GM12892 (cell line): ENCODE measurements at regions not wholly inside any gene's neighbourhood (a gene's known extent, or its start where the extent isn't known, plus 50 kb on each side); places are given as distances from the start of the nearest gene placed in this dataset.

ENCODE experiments used
- DNase-seq: peaks from one replicate; pipeline ENCODE4 v3.0.0; 2011; ENCODE audit not compliant: insufficient read length
- FAIRE-seq: peaks from 2 replicates; lab custom pipeline; 2011; peaks lifted over from hg19 to GRCh38; lab: Jason Lieb, UNC
- POLR2A ChIP-seq: IDR thresholded peaks from 2 replicates; pipeline ENCODE4 v1.6.1; 2011; ENCODE audit warnings: low read depth, low read length, control low read depth
- POLR2AphosphoS5 ChIP-seq: IDR thresholded peaks from 2 replicates; pipeline ENCODE4 v1.6.1; 2011; ENCODE audit warnings: low read depth, low read length, control low read depth
- TAF1 ChIP-seq: IDR thresholded peaks from 2 replicates; pipeline ENCODE4 v1.6.1; 2011; ENCODE audit warnings: low read depth, mild to moderate bottlenecking, control low read depth, low read length, borderline replicate concordance

DNA sequence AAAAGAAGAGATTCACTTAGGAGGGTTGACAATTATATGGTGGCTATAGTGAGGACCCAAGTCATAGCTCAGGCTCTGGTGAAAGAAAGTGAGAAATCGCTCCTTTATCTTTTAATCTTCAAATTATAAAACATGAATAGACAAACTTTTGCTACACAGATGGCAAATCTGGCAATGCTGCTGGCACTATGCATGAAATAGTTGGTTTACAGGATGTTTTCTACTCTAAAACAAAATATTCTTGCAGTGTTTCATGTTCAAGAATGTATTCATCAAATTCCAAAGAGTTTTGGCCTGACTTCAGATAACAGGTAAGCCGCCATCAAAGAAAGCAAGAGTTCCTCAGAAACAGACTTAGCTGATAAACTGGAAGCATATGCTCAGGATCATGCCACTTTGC lies 801.2 kb downstream of the C4orf33 start:
- DNase-seq = no peak
- no peak for TF ChIP-seq POLR2AphosphoS5
- no peak for FAIRE-seq

DNA sequence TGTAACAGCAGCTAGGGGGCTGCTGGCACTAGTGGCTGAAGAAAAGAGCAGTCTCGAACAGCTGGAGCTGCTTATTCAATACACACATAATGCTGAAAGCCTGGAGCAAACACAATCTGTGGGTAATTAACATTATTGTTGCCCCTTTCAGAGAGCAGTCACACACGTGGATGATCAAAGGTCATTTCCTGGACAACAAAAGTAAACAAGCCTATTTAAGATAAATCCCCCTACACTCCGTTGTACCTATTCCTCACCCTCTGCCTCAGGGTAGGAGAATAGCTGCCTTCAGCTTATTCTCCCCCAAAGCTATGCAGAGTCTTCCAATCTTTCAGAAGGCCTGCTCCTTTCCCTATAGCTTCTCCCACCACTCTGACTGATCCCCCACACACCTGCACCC lies 803.9 kb downstream of the C4orf33 start:
- FAIRE-seq = no peak
- no peak for DNase-seq

DNA sequence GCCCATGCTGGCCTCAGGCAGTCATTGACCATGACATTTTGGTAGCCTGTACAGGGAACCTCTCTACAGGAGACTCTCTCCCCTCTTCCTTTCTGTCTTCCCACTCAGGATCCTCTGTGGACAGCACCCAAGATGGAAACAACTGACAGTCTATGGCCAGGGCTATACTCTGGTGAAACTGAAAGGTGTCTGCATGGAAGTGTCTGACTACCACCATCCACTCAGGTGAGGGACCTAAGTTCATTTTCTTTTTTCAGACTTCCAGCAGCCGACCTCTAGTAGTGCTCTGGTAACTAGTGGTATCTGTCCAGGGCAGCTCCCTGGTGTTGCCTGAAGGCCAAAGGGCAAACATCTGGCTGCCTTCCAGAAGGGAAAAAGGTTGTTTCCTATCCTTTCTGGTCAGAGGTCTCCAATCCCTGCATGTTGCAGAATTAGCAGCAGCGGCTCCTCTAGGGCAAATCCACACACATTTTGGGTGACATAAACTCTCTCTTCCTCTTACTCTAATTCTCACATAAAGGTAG lies 804.5 kb downstream of the C4orf33 start:
- FAIRE-seq (no peak), DNase-seq (no peak)

More for the DNA sequence above, 803.9 kb downstream of the C4orf33 start:
- no peak for TF ChIP-seq POLR2A
- TF ChIP-seq TAF1 = no peak
- TF ChIP-seq POLR2AphosphoS5 = no peak

DNA sequence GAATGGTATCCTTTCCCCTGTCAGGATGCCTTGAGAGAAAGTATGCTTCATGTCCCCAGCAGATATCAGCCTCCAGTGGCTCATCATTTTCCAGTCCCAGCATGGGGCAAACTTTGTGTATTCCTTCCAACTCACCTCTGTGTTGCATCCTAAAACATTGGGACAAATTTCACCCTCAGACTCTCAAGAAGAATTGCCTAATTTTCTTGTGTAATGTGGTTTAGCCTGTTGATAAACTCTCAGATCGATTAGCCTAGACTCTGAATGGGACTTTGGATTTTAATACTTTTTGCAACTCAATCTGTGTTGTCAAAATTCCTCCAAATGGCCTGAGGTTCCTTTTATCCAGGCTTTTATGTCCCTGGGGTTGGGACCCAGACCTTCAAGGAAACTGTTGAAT lies 805.3 kb downstream of the C4orf33 start:
- TF ChIP-seq POLR2AphosphoS5 (no peak), TAF1 (no peak), POLR2A (no peak)
- FAIRE-seq (no peak), DNase-seq (no peak)

More for the DNA sequence above, 804.5 kb downstream of the C4orf33 start:
- TF ChIP-seq POLR2AphosphoS5 = no peak
- no peak for TF ChIP-seq TAF1
- no peak for TF ChIP-seq POLR2A

DNA sequence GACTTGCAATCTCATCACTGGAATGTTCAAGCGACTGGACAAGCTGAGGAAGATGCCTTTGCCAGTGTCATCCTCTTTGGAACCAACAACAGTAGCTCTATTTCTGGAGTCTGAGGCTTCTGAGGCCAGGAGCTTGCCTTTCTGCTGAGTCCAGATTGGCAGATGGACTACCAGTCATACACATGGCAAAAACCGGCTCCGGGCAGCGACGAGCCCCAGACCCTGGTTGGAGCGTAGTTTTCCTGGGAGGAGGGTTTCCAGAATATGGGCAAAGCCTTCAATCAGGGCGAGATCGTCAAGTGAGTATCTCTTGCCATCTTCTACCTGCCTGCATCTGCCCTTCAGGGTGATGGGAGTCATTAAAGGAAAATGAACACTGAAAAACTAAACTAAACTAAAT lies 807.9 kb downstream of the C4orf33 start:
- TF ChIP-seq TAF1 = no peak
- TF ChIP-seq POLR2AphosphoS5 = no peak
- no peak for TF ChIP-seq POLR2A
- no peak for DNase-seq
- no peak for FAIRE-seq

- TF ChIP-seq POLR2A (no peak), POLR2AphosphoS5 (no peak), TAF1 (no peak)
- FAIRE-seq (no peak), DNase-seq (no peak)
These were observed 809.3 kb downstream of the C4orf33 start for GRCh38 chr4:129905256-129905655.

DNA sequence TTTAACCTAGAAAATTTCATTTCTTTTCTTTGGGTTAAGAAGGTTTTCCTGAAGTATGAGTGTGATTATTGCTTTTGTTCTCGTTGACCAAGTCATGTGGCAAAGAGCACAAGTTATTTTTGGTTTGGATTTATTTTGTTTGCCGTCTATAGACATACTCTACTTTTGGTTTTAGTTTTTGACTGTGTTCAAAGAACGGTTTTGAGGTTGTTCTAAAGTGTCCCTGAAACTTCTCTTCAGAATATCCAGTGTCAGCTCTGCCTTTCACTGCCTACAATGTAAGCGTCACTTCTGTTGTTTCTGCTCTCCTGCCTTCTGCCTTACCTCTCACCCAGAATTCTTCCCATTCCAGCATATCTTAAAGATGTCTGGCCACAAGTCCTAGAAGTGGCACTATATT lies 812.2 kb downstream of the C4orf33 start:
- FAIRE-seq (no peak), DNase-seq (no peak)
- no peak for TF ChIP-seq POLR2A
- no peak for TF ChIP-seq TAF1
- TF ChIP-seq POLR2AphosphoS5 = no peak

DNA sequence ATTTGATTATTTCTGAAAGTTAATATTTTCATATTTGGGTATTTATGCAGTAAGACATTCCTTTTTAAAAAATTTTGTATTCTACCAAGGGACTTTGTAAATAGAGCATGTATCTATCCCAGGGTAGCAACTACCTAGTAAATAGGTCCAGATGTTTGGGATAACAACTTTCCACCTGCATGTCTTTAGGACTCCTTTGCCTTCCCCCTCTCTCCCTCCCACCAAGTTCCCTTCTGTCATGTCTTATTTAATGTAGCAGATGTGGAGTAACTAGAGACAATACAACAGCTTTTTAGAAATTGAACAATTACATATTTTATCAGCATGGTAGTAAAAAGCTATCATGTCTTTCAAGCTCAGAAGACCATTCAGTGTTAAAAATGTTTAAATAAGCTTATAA lies 821.0 kb downstream of the C4orf33 start:
- FAIRE-seq (no peak), DNase-seq (no peak)
- no peak for TF ChIP-seq POLR2A
- TF ChIP-seq POLR2AphosphoS5 = no peak
- no peak for TF ChIP-seq TAF1

GRCh38 chr4:129917651-129918050 lies 821.7 kb downstream of the C4orf33 start:
- TF ChIP-seq POLR2AphosphoS5 (no peak), TAF1 (no peak), POLR2A (no peak)
- FAIRE-seq (no peak), DNase-seq (no peak)

DNA sequence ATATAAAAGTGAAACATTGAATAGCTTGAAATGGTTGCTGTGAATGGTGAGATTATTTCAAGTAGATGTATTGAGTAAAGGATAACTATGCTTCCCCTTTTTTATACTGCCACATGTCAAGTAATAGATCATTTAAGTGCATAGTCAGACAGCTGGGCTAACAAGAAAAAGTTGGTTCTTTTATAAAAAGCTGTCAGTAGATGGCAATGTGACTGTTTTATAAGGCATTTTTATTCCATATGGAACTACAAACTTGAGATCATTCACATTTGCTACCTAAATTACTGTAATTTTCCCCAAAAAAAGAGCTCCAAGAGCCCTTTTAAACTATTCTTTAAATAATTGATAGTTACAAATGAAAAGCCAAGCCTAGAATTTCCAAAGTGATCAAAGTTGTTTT lies 831.0 kb downstream of the C4orf33 start:
- DNase-seq = no peak
- TF ChIP-seq POLR2AphosphoS5 (no peak), TAF1 (no peak)
- FAIRE-seq = no peak

DNA sequence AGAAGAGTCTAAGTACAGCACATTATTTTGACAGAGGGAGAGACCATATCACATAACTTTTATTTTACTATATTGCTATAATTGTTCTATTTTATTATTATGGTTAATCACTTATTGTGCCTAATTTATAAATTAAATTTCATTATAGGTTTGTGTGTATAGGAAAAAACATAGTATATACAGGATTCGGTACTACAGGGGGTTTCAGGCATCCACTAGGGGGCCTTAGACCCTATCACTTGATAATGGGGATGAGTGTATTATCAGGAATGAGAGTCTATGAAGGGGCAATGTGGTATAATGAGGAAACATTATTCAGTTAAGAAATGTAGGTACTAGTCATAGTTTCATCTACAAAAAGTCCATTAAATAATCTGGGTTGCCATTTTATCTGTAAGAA lies 833.1 kb downstream of the C4orf33 start:
- no peak for FAIRE-seq
- TF ChIP-seq TAF1 (no peak), POLR2A (no peak), POLR2AphosphoS5 (no peak)
- DNase-seq = no peak

DNA sequence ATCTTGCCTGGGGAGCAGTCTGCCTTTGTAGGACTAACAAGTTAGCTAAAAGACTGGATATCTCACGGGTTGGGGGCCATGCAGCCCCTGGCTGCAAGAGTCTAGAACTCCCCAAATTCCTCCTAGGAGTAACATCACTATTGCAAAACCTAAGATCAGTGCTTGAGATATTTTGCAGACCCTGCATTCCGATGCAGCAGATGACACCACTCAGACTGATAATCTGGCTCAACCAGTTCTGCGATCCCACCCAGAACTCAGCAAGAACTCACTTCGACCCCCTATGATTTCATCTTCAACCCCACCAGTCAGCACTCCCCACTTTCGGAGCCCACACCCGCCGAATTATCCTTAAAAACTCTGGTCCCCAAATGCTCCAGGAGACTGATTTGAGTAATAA lies 834.0 kb downstream of the C4orf33 start:
- no peak for FAIRE-seq

More for the DNA sequence above, 834.0 kb downstream of the C4orf33 start:
- TF ChIP-seq TAF1 (no peak), POLR2AphosphoS5 (no peak), POLR2A (no peak)
- DNase-seq = no peak
